Heart right ventricle (tissue), 16 donors: ENCODE measurements at regions not wholly inside any gene's neighbourhood (a gene's known extent, or its start where the extent isn't known, plus 50 kb on each side); places are given as distances from the start of the nearest gene placed in this dataset.

Source experiments
- ATAC-seq, 8 donors: fragments of 200-7000 bp; cut with Tn5 transposase; one replicate each; pipeline ENCODE4 v1.9.1; 2020; ENCODE audit warnings: mild to moderate bottlenecking in 8 of 8, moderate library complexity in 8 of 8, moderate number of reproducible peaks in 1 of 8
- DNase-seq, 2 donors: peaks; one replicate each; pipeline ENCODE4 v3.0.0-alpha.2; 2020
- H3K27ac ChIP-seq, 10 donors: fragments of 200-600 bp; sonication (generic) in 2 of 10; one replicate each; pipeline versions ENCODE4 v1.5.0 to v1.8.0; 2020 to 2022; ENCODE audit warnings: mild to moderate bottlenecking in 3 of 10
- H3K27me3 ChIP-seq, 7 donors: fragments of 200-600 bp; one replicate each; pipeline ENCODE4 v1.8.0; 2021 to 2022; ENCODE audit warnings: mild to moderate bottlenecking in 2 of 7
- H3K36me3 ChIP-seq, 9 donors: fragments of 200-600 bp; sonication (generic) in 1 of 9; one replicate each; pipeline versions ENCODE4 v1.5.0 to v1.8.0; 2020 to 2022; ENCODE audit warnings: mild to moderate bottlenecking in 2 of 9
- H3K4me1 ChIP-seq, 9 donors: fragments of 200-600 bp; sonication (generic) in 1 of 9; one replicate each; pipeline versions ENCODE4 v1.5.0 to v1.8.0; 2020 to 2022; ENCODE audit warnings: mild to moderate bottlenecking in 4 of 9
- H3K4me3 ChIP-seq, 10 donors: fragments of 200-600 bp; sonication (generic) in 2 of 10; one replicate each; pipeline versions ENCODE4 v1.5.0 to v1.8.0; 2020 to 2022; ENCODE audit warnings: mild to moderate bottlenecking in 7 of 10, moderate library complexity in 2 of 10
- H3K9me3 ChIP-seq, 11 donors: fragments of 200-600 bp in 10 of 11; sonication (generic) in 2 of 11; one replicate each; pipeline versions ENCODE4 v1.5.0 to v1.8.0; 2013 to 2022; ENCODE audit warnings: mild to moderate bottlenecking in 2 of 11, control low read depth in 1 of 11, moderate library complexity in 1 of 11
- CTCF ChIP-seq, 9 donors: fragments of 200-600 bp; sonication (generic) in 2 of 9; IDR thresholded peaks; one replicate each; pipeline versions ENCODE4 v1.5.0 to v1.8.0; 2021 to 2022; ENCODE audit warnings: antibody characterized with exemption in 9 of 9, mild to moderate bottlenecking in 5 of 9, moderate library complexity in 1 of 9
- WGBS, 2 donors: extraction: QIAGEN DNeasy Blood & Tissue Kit; methylation state at CpG; one replicate each; pipeline ENCODE4 v1.1.7; 2013; ENCODE audit warnings: inconsistent platforms in 1 of 2; 5-methylcytosine and 5-hydroxymethylcytosine counted together
- intact Hi-C, 10 donors: fragments of 100-400 bp; cut with DNase I; formaldehyde crosslinking; loops; one replicate each; pipeline versions ENCODE4 v1.11.1 to v1.14.2; 2022
- donor health status: Arrhythmogenic right ventricular cardiomyopathy.
- donor health status: ischemic (EF 13 %, LVEDD 7.1; RV severe dilation, severe dysfunction).
- donor health status: healthy with polysubstance abuse.
- donor health status: DM: no; HTN: yes; CAD: no.
- donor health status: DM: no; HTN: no; CAD: no.
- donor health status: ischemic (EF 25% LVEDD 6.9; RV normal size, moderate dysfunction).
- donor health status: ischemic (EF 25% LVEDD 5.7; RV mildly dilated, moderate dysfunction).
- donor health status: healthy.
- donor health status: DM: yes; HTN: yes; CAD: no.
- donor health status: Ischemic cardiomyopathy.
- donor health status: ischemic (EF 35%, LVEDD 5.7; RV mildly dilated, moderate dysfunction).
- donor health status: nonischemic (EF 11% LVEDD 7.7; RV severe dilation, severe dysfunction).
- donor health status: DM: yes; HTN: yes; CAD: no.
- donor health status: PGD.
- donor health status: ischemic (EF 29% LVEDD 5.4; RV normal size, mild dysfunction).
- donor health status: nonischemic (EF 23%, LVEDD 6.1; RV moderate dilation, normal function).

GRCh38 chr15:36108541-36108940, 470.9 kb upstream of the CDIN1 start:
- DNase-seq (no peak), ATAC-seq (no peak)
- WGBS, 2 donors, result 82 to 91% methylated on average over 2 of the region's 2 CpGs
- intact Hi-C loops, result no loop called here
- no peaks in the 10 kb centered on the region for H3K36me3 ChIP-seq
- H3K4me3 ChIP-seq, result peak overlapping the region in 3 of 10 donors; percentile 20 to 43 (median 32)
- peak overlapping the region in 1 of 10 donors; percentile 86 for H3K27ac ChIP-seq
- H3K4me1 ChIP-seq, result peaks cover 0 to 33% (median 0%) of the 10 kb centered on the region in 9 donors
- no peaks in the 10 kb centered on the region for H3K9me3 ChIP-seq
- no peak for TF ChIP-seq CTCF (IDR thresholded peaks at IDR 0.05)
- H3K27me3 ChIP-seq, result no peaks in the 10 kb centered on the region

GRCh38 chr15:36109943-36110658, 469.3 kb upstream of the CDIN1 start:
- Histone ChIP-seq H3K4me3 (no peak overlapping the region), H3K9me3 (no peaks in the 10 kb centered on the region), H3K36me3 (no peaks in the 10 kb centered on the region), H3K27me3 (no peaks in the 10 kb centered on the region), H3K4me1 (peaks cover 0 to 45% (median 0%) of the 10 kb centered on the region in 9 donors), H3K27ac (no peak overlapping the region)
- 51 to 61% methylated on average over 2 of the region's 2 CpGs for WGBS, 2 donors
- no peak for DNase-seq
- no peak for TF ChIP-seq CTCF (IDR thresholded peaks at IDR 0.05)
- intact Hi-C loops, result no loop called here
- no peak for ATAC-seq

- intact Hi-C loops, result no loop called here
- Histone ChIP-seq H3K27ac (no peak overlapping the region), H3K4me1 (peaks cover 0 to 46% (median 0%) of the 10 kb centered on the region in 9 donors), H3K4me3 (no peak overlapping the region), H3K36me3 (no peaks in the 10 kb centered on the region), H3K9me3 (no peaks in the 10 kb centered on the region), H3K27me3 (no peaks in the 10 kb centered on the region)
- ATAC-seq, result no peak
- no peak for DNase-seq
- 72 to 79% methylated on average over 1 of the region's 1 CpG for WGBS, 2 donors
- no peak for TF ChIP-seq CTCF (IDR thresholded peaks at IDR 0.05)
Observed at GRCh38 chr15:36110659-36110993, 468.8 kb upstream of the CDIN1 start.

GRCh38 chr15:36117296-36117787, 462.1 kb upstream of the CDIN1 start:
- ATAC-seq, result no peak
- WGBS, 2 donors, result 82 to 85% methylated on average over 6 of the region's 6 CpGs
- DNase-seq, result no peak
- Histone ChIP-seq H3K4me1 (peaks cover 0 to 13% (median 0%) of the 10 kb centered on the region in 9 donors), H3K36me3 (no peaks in the 10 kb centered on the region), H3K9me3 (peaks cover 0 to 5% (median 0%) of the 10 kb centered on the region in 11 donors), H3K27me3 (no peaks in the 10 kb centered on the region), H3K4me3 (no peak overlapping the region), H3K27ac (no peak overlapping the region)
- intact Hi-C loops, result no loop called here
- no peak for TF ChIP-seq CTCF (IDR thresholded peaks at IDR 0.05)
